ENCODE measurements at regions not wholly inside any gene's neighbourhood (a gene's known extent, or its start where the extent isn't known, plus 50 kb on each side); places are given as distances from the start of the nearest gene placed in this dataset.

- H3K4me1 ChIP-seq (ENCODE audit: insufficient read depth) = peaks cover 3% of the 10 kb centered on the region
- no peak overlapping the region for H3K27ac ChIP-seq (ENCODE audit: low read depth)
- DNase-seq (ENCODE audit: extremely low spot score) = no peak
- no peaks in the 10 kb centered on the region for H3K36me3 ChIP-seq (ENCODE audit: insufficient read depth)
- WGBS = 94% methylated on average over 1 of the region's 1 CpG
- no peak overlapping the region for H3K4me3 ChIP-seq (ENCODE audit: low read depth, low read length)
These were observed 111.1 kb upstream of the RAP1B start for GRCh38 chr12:68499616-68500015.

GRCh38 chr12:68501226-68501625 lies 109.5 kb upstream of the RAP1B start:
- Histone ChIP-seq H3K36me3 (ENCODE audit: insufficient read depth) (no peaks in the 10 kb centered on the region), H3K27ac (ENCODE audit: low read depth) (no peak overlapping the region), H3K4me3 (ENCODE audit: low read depth, low read length) (no peak overlapping the region), H3K4me1 (ENCODE audit: insufficient read depth) (peaks cover 2% of the 10 kb centered on the region)
- 66% methylated on average over 3 of the region's 3 CpGs for WGBS
- no peak for DNase-seq (ENCODE audit: extremely low spot score)

GRCh38 chr12:68505970-68506369 lies 104.7 kb upstream of the RAP1B start:
- Histone ChIP-seq H3K4me3 (ENCODE audit: low read depth, low read length) (no peak overlapping the region), H3K36me3 (ENCODE audit: insufficient read depth) (no peaks in the 10 kb centered on the region), H3K27ac (ENCODE audit: low read depth) (no peak overlapping the region), H3K4me1 (ENCODE audit: insufficient read depth) (no peaks in the 10 kb centered on the region)
- 69% methylated on average over 1 of the region's 1 CpG for WGBS
- DNase-seq (ENCODE audit: extremely low spot score) = no peak

- 96% methylated on average over 4 of the region's 4 CpGs for WGBS
- no peaks in the 10 kb centered on the region for H3K36me3 ChIP-seq (ENCODE audit: insufficient read depth)
These were observed 104.1 kb upstream of the RAP1B start for GRCh38 chr12:68506619-68507018.

GRCh38 chr12:68507657-68508056 lies 103.0 kb upstream of the RAP1B start:
- H3K36me3 ChIP-seq (ENCODE audit: insufficient read depth) = no peaks in the 10 kb centered on the region
- H3K27ac ChIP-seq (ENCODE audit: low read depth) = no peak overlapping the region
- 98% methylated on average over 3 of the region's 3 CpGs for WGBS
- no peaks in the 10 kb centered on the region for H3K4me1 ChIP-seq (ENCODE audit: insufficient read depth)
- H3K4me3 ChIP-seq (ENCODE audit: low read depth, low read length) = no peak overlapping the region
- DNase-seq (ENCODE audit: extremely low spot score) = no peak

More at GRCh38 chr12:68506619-68507018, 104.1 kb upstream of the RAP1B start:
- H3K4me3 ChIP-seq (ENCODE audit: low read depth, low read length) = no peak overlapping the region
- H3K27ac ChIP-seq (ENCODE audit: low read depth) = no peak overlapping the region
- no peaks in the 10 kb centered on the region for H3K4me1 ChIP-seq (ENCODE audit: insufficient read depth)
- no peak for DNase-seq (ENCODE audit: extremely low spot score)

GRCh38 chr12:68508576-68508975 lies 102.1 kb upstream of the RAP1B start:
- no peaks in the 10 kb centered on the region for H3K4me1 ChIP-seq (ENCODE audit: insufficient read depth)
- no peak for DNase-seq (ENCODE audit: extremely low spot score)
- H3K27ac ChIP-seq (ENCODE audit: low read depth) = no peak overlapping the region
- H3K4me3 ChIP-seq (ENCODE audit: low read depth, low read length) = no peak overlapping the region
- 87% methylated on average over 2 of the region's 2 CpGs for WGBS
- H3K36me3 ChIP-seq (ENCODE audit: insufficient read depth) = no peaks in the 10 kb centered on the region

- WGBS = 91% methylated on average over 4 of the region's 4 CpGs
- no peaks in the 10 kb centered on the region for H3K36me3 ChIP-seq (ENCODE audit: insufficient read depth)
- no peak overlapping the region for H3K27ac ChIP-seq (ENCODE audit: low read depth)
- no peaks in the 10 kb centered on the region for H3K4me1 ChIP-seq (ENCODE audit: insufficient read depth)
- no peak overlapping the region for H3K4me3 ChIP-seq (ENCODE audit: low read depth, low read length)
- DNase-seq (ENCODE audit: extremely low spot score) = no peak
These were observed 101.5 kb upstream of the RAP1B start for GRCh38 chr12:68509242-68509641.

GRCh38 chr12:68510397-68510796 lies 100.3 kb upstream of the RAP1B start:
- Histone ChIP-seq H3K27ac (ENCODE audit: low read depth) (no peak overlapping the region), H3K4me3 (ENCODE audit: low read depth, low read length) (no peak overlapping the region), H3K4me1 (ENCODE audit: insufficient read depth) (no peaks in the 10 kb centered on the region), H3K36me3 (ENCODE audit: insufficient read depth) (no peaks in the 10 kb centered on the region)
- no peak for DNase-seq (ENCODE audit: extremely low spot score)
- WGBS = 89% methylated on average over 1 of the region's 1 CpG

- Histone ChIP-seq H3K36me3 (ENCODE audit: insufficient read depth) (no peaks in the 10 kb centered on the region), H3K4me1 (ENCODE audit: insufficient read depth) (no peaks in the 10 kb centered on the region), H3K4me3 (ENCODE audit: low read depth, low read length) (no peak overlapping the region), H3K27ac (ENCODE audit: low read depth) (no peak overlapping the region)
- WGBS = 78% methylated on average over 3 of the region's 3 CpGs
- DNase-seq (ENCODE audit: extremely low spot score) = no peak
These were observed 95.8 kb upstream of the RAP1B start for GRCh38 chr12:68514807-68515411.

GRCh38 chr12:68515793-68516192 lies 94.9 kb upstream of the RAP1B start:
- Histone ChIP-seq H3K4me1 (ENCODE audit: insufficient read depth) (no peaks in the 10 kb centered on the region), H3K4me3 (ENCODE audit: low read depth, low read length) (no peak overlapping the region), H3K36me3 (ENCODE audit: insufficient read depth) (no peaks in the 10 kb centered on the region), H3K27ac (ENCODE audit: low read depth) (no peak overlapping the region)
- 92% methylated on average over 2 of the region's 2 CpGs for WGBS
- no peak for DNase-seq (ENCODE audit: extremely low spot score)

- H3K27ac ChIP-seq (ENCODE audit: low read depth) = no peak overlapping the region
- no peaks in the 10 kb centered on the region for H3K36me3 ChIP-seq (ENCODE audit: insufficient read depth)
- DNase-seq (ENCODE audit: extremely low spot score) = no peak
- 10% methylated on average over 5 of the region's 5 CpGs for WGBS
- no peaks in the 10 kb centered on the region for H3K4me1 ChIP-seq (ENCODE audit: insufficient read depth)
- H3K4me3 ChIP-seq (ENCODE audit: low read depth, low read length) = no peak overlapping the region
These were observed 89.3 kb upstream of the RAP1B start for GRCh38 chr12:68521321-68521839.

- no peaks in the 10 kb centered on the region for H3K4me1 ChIP-seq (ENCODE audit: insufficient read depth)
- 74% methylated on average over 5 of the region's 5 CpGs for WGBS
- H3K36me3 ChIP-seq (ENCODE audit: insufficient read depth) = no peaks in the 10 kb centered on the region
- no peak overlapping the region for H3K27ac ChIP-seq (ENCODE audit: low read depth)
- no peak overlapping the region for H3K4me3 ChIP-seq (ENCODE audit: low read depth, low read length)
- no peak for DNase-seq (ENCODE audit: extremely low spot score)
These were observed 88.7 kb upstream of the RAP1B start for GRCh38 chr12:68521848-68522502.

- Histone ChIP-seq H3K27ac (ENCODE audit: low read depth) (no peak overlapping the region), H3K36me3 (ENCODE audit: insufficient read depth) (no peaks in the 10 kb centered on the region), H3K4me3 (ENCODE audit: low read depth, low read length) (no peak overlapping the region), H3K4me1 (ENCODE audit: insufficient read depth) (no peaks in the 10 kb centered on the region)
- 72% methylated on average over 6 of the region's 6 CpGs for WGBS
- no peak for DNase-seq (ENCODE audit: extremely low spot score)
These were observed 81.2 kb upstream of the RAP1B start for GRCh38 chr12:68529466-68529865.

GRCh38 chr12:68529869-68530268 lies 80.8 kb upstream of the RAP1B start:
- 93% methylated on average over 5 of the region's 5 CpGs for WGBS
- DNase-seq (ENCODE audit: extremely low spot score) = no peak
- no peak overlapping the region for H3K4me3 ChIP-seq (ENCODE audit: low read depth, low read length)
- no peaks in the 10 kb centered on the region for H3K36me3 ChIP-seq (ENCODE audit: insufficient read depth)
- no peak overlapping the region for H3K27ac ChIP-seq (ENCODE audit: low read depth)
- H3K4me1 ChIP-seq (ENCODE audit: insufficient read depth) = no peaks in the 10 kb centered on the region
